ENCODE measurements at regions not wholly inside any gene's neighbourhood (a gene's known extent, or its start where the extent isn't known, plus 50 kb on each side); places are given as distances from the start of the nearest gene placed in this dataset.

DNA sequence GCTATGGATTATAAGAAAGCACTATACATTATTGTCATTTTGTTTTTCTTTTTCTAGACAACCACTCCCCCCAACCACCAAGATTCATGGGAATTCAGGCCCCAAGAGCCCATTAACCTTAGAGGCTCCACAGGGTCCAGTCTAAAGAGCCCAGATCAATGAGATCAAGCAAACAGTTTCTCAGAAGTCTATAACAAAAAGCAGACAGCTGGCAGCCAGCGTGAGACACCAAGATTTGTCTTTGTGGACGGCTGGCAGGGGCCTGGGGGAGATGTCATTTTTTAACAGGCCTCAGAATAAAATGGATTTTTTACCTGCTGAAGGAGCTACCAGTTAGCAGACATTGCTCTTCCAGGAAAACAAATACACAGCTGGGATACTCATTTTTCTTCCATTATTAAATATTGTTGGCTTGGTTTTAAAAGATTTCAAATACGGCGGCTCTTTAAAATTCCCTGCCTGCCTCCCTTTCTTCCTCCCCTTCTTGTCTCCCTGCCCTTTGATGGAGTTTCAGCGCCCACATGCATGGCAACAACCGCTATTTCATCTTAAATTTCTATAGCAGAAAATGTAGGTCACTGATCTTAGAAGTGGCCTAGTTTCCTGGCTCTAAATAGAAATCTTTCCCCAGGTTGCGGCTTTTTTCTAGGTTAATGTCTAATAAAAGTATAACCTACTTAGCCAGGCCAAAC, 130.6 kb downstream of the FAM174B start:
- TF ChIP-seq POLR2AphosphoS5 (IDR thresholded peaks at IDR 0.05; ENCODE audit: borderline replicate concordance, low read depth, low read length) (no peak), EZH2 (IDR thresholded peaks at IDR 0.05) (no peak)
